Thyroid gland (tissue), 4 donors: ENCODE measurements at regions not wholly inside any gene's neighbourhood (a gene's known extent, or its start where the extent isn't known, plus 50 kb on each side); places are given as distances from the start of the nearest gene placed in this dataset.

Experiments
- CTCF ChIP-seq, 6 experiments: fragments of 200-600 bp in 3 of 6; fragments of 450-650 bp in 3 of 6; sonication (generic) in 3 of 6; IDR thresholded peaks; one replicate each; pipeline ENCODE4 v1.5.1; 2016 to 2019; ENCODE audit warnings: antibody characterized with exemption in 6 of 6, mild to moderate bottlenecking in 2 of 6, inconsistent platforms in 1 of 6, moderate library complexity in 1 of 6
- POLR2A ChIP-seq, 2 donors: fragments of 450-650 bp; IDR thresholded peaks; one replicate each; pipeline ENCODE4 v1.6.1; 2017; ENCODE audit warnings: antibody characterized with exemption in 2 of 2, mild to moderate bottlenecking in 2 of 2, moderate library complexity in 1 of 2

- no peak for TF ChIP-seq CTCF (IDR thresholded peaks at IDR 0.05)
- TF ChIP-seq POLR2A (IDR thresholded peaks at IDR 0.05) = no peak
Measured at GRCh38 chr9:113659039-113659438, 195.5 kb downstream of the RGS3 start.
